ENCODE measurements at regions not wholly inside any gene's neighbourhood (a gene's known extent, or its start where the extent isn't known, plus 50 kb on each side); places are given as distances from the start of the nearest gene placed in this dataset.
A peak's percentile ranks its signal among the peaks of the same experiment; 100 is the strongest.
"Not testable (repeated sequence)": the region's sequence is repeated elsewhere in the genome, so short reads cannot be mapped to it uniquely, and the experiment has no call there.

- no peak for DNase-seq
Measured at GRCh38 chr14:44783901-44784300, 177.8 kb downstream of the KLHL28 start.

GRCh38 chr14:44782775-44783238, 178.9 kb downstream of the KLHL28 start:
- no peak for DNase-seq

- DNase-seq: no peak
Measured at GRCh38 chr14:44780989-44781388, 180.8 kb downstream of the KLHL28 start.

GRCh38 chr14:44778604-44779003, 183.1 kb downstream of the KLHL28 start:
- DNase-seq: no peak

GRCh38 chr14:44777584-44777983, 184.2 kb downstream of the KLHL28 start:
- no peak for DNase-seq

GRCh38 chr14:44775248-44775647, 186.5 kb downstream of the KLHL28 start:
- no peak for DNase-seq

- no peak for DNase-seq
Measured at GRCh38 chr14:44774396-44774795, 187.4 kb downstream of the KLHL28 start.

- no peak for DNase-seq
Measured at GRCh38 chr14:44771496-44771895, 190.3 kb downstream of the KLHL28 start.

- DNase-seq: no peak
Measured at GRCh38 chr14:44770201-44770600, 191.5 kb downstream of the KLHL28 start.

- no peak for DNase-seq
Measured at GRCh38 chr14:44768935-44769334, 192.8 kb downstream of the KLHL28 start.

- no peak for DNase-seq
Measured at GRCh38 chr14:44767646-44768173, 194.0 kb downstream of the KLHL28 start.

- DNase-seq: no peak
Measured at GRCh38 chr14:44766285-44766684, 195.5 kb downstream of the KLHL28 start.

GRCh38 chr14:44763356-44763755, 198.4 kb downstream of the KLHL28 start:
- no peak for DNase-seq

GRCh38 chr14:44759277-44759676, 202.5 kb downstream of the KLHL28 start:
- no peak for DNase-seq

GRCh38 chr14:44756554-44756953, 205.2 kb downstream of the KLHL28 start:
- DNase-seq: no peak

- no peak for DNase-seq
Measured at GRCh38 chr14:44745371-44745770, 216.4 kb downstream of the KLHL28 start.

- no peak for DNase-seq
Measured at GRCh38 chr14:44742202-44742601, 219.5 kb downstream of the KLHL28 start.

GRCh38 chr14:44741431-44741830, 220.3 kb downstream of the KLHL28 start:
- DNase-seq: no peak

- no peak for DNase-seq
Measured at GRCh38 chr14:44736326-44736725, 225.4 kb downstream of the KLHL28 start.

- peak; percentile 67 for DNase-seq
Measured at GRCh38 chr14:44732144-44732543, 225.1 kb upstream of the FSCB start.

- DNase-seq: no peak
Measured at GRCh38 chr14:44730860-44731259, 223.8 kb upstream of the FSCB start.

GRCh38 chr14:44721395-44721794, 214.3 kb upstream of the FSCB start:
- DNase-seq: not testable (repeated sequence)

GRCh38 chr14:44720707-44721106, 213.6 kb upstream of the FSCB start:
- DNase-seq: no peak

- DNase-seq: peak; percentile 100
Measured at GRCh38 chr14:44712024-44712815, 205.1 kb upstream of the FSCB start.

Measured in DMS79 treated with DMSO at 0.1 percent for 48 hours (cell line).